B cell (primary cell): ENCODE measurements at regions not wholly inside any gene's neighbourhood (a gene's known extent, or its start where the extent isn't known, plus 50 kb on each side); places are given as distances from the start of the nearest gene placed in this dataset.

ENCODE experiments used
- ATAC-seq: fragments of 200-7000 bp; cut with Tn5 transposase; one replicate; pipeline ENCODE4 v1.10.0; 2021; ENCODE audit warnings: low read depth, mild to moderate bottlenecking, moderate number of reproducible peaks, moderate library complexity
- CTCF ChIA-PET: fragments of 350-600 bp; sonication (Branson Sonifier 250); formaldehyde crosslinking; loops from one replicate; lab custom pipeline; 2021; ENCODE audit warnings: antibody characterized with exemption, inconsistent platforms; lab: Charles Lee
- POLR2A ChIA-PET: fragments of 350-600 bp; sonication (Branson Sonifier 250); formaldehyde crosslinking; loops from one replicate; lab custom pipeline; 2021; ENCODE audit warnings: antibody characterized with exemption; lab: Charles Lee
- DNase-seq: peaks from one replicate; pipeline ENCODE4 v3.0.0; 2013
- H2AFZ ChIP-seq: 2 replicates; pipeline ENCODE4 v1.6.1; 2012; ENCODE audit warnings: mild to moderate bottlenecking, low read depth, low read length; ENCODE audit not compliant: insufficient read depth, poor library complexity, severe bottlenecking
- H3K27ac ChIP-seq, 2 donors: 1 replicate in 1 of 2; 2 replicates in 1 of 2; pipeline ENCODE4 v1.5.1; 2012 to 2013; ENCODE audit warnings: low read length in 2 of 2, mild to moderate bottlenecking in 2 of 2, moderate library complexity in 1 of 2
- H3K27me3 ChIP-seq, 4 experiments: fragments of 200-600 bp in 1 of 4; sonication (generic) in 1 of 4; replicated peaks in 1 of 4; 1 replicate in 2 of 4; 2 replicates in 2 of 4; pipeline versions ENCODE4 v1.6.1 to v1.7.0; 2013 to 2016; ENCODE audit warnings: low read length in 3 of 4, mild to moderate bottlenecking in 2 of 4, mixed read lengths in 1 of 4, moderate library complexity in 1 of 4; ENCODE audit not compliant: insufficient read depth in 4 of 4, control insufficient read depth in 3 of 4; ENCODE audit errors: control extremely low read depth in 1 of 4
- H3K36me3 ChIP-seq, 2 experiments: replicated peaks in 1 of 2; 1 replicate in 1 of 2; 2 replicates in 1 of 2; pipeline versions ENCODE4 v1.6.1 to v1.7.1; 2013; ENCODE audit warnings: low read length in 1 of 2; ENCODE audit not compliant: insufficient read depth in 2 of 2, control insufficient read depth in 1 of 2; ENCODE audit errors: control extremely low read depth in 1 of 2, extremely low read depth in 1 of 2
- H3K4me1 ChIP-seq, 2 donors: fragments of 200-600 bp in 1 of 2; sonication (generic) in 1 of 2; 1 replicate in 1 of 2; 2 replicates in 1 of 2; pipeline versions ENCODE4 v1.5.1 to v1.6.1; 2013 to 2017; ENCODE audit warnings: low read length in 2 of 2; ENCODE audit not compliant: control insufficient read depth in 2 of 2, insufficient read depth in 2 of 2
- H3K4me2 ChIP-seq: replicated peaks from 2 replicates; pipeline ENCODE3; 2012; ENCODE audit warnings: mild to moderate bottlenecking, low read depth, low read length; ENCODE audit not compliant: poor library complexity, severe bottlenecking
- H3K4me3 ChIP-seq, 5 experiments: fragments of 200-600 bp in 1 of 5; sonication (generic) in 1 of 5; 1 replicate in 3 of 5; 2 replicates in 2 of 5; pipeline versions ENCODE4 v1.5.1 to v1.7.0; 2011 to 2016; ENCODE audit warnings: low read length in 4 of 5, mild to moderate bottlenecking in 4 of 5, low read depth in 2 of 5, control low read depth in 1 of 5, moderate library complexity in 1 of 5; ENCODE audit not compliant: insufficient read depth in 1 of 5; ENCODE audit errors: control extremely low read depth in 1 of 5, extremely low read depth in 1 of 5
- H3K79me2 ChIP-seq: fragments of 200-600 bp; sonication (generic); one replicate; pipeline ENCODE4 v1.6.0; 2016; ENCODE audit warnings: low read length; ENCODE audit not compliant: control insufficient read depth, insufficient read depth
- H3K9ac ChIP-seq: fragments of 200-600 bp; sonication (generic); 2 replicates; pipeline ENCODE4 v1.6.1; 2017; ENCODE audit warnings: mild to moderate bottlenecking, low read length, moderate library complexity
- H3K9me3 ChIP-seq, 3 donors: one replicate each; pipeline versions ENCODE4 v1.6.1 to v1.7.1; 2013; ENCODE audit warnings: low read length in 2 of 3; ENCODE audit not compliant: control insufficient read depth in 2 of 3, insufficient read depth in 1 of 3; ENCODE audit errors: control extremely low read depth in 1 of 3
- H4K20me1 ChIP-seq: 2 replicates; pipeline ENCODE4 v1.6.0; 2012; ENCODE audit warnings: mild to moderate bottlenecking, low read length; ENCODE audit not compliant: insufficient read depth, control insufficient read depth, poor library complexity, severe bottlenecking
- H3K27ac Mint-ChIP-seq: one replicate; pipeline ENCODE4 v1.8.0; 2021; ENCODE audit warnings: mixed read lengths
- H3K27me3 Mint-ChIP-seq: one replicate; pipeline ENCODE4 v1.8.0; 2021; ENCODE audit warnings: mixed read lengths
- H3K4me1 Mint-ChIP-seq: one replicate; pipeline ENCODE4 v1.8.0; 2021; ENCODE audit warnings: mixed read lengths
- H3K4me3 Mint-ChIP-seq: one replicate; pipeline ENCODE4 v1.8.0; 2021; ENCODE audit warnings: mixed read lengths
- H3K9me3 Mint-ChIP-seq: one replicate; pipeline ENCODE4 v1.8.0; 2022; ENCODE audit warnings: mixed read lengths; ENCODE audit not compliant: insufficient read depth
- CTCF ChIP-seq: fragments of 200-600 bp; IDR thresholded peaks from one replicate; pipeline ENCODE4 v1.8.0; 2022; ENCODE audit warnings: antibody characterized with exemption, mild to moderate bottlenecking
- EZH2 ChIP-seq: IDR thresholded peaks from 2 replicates; pipeline ENCODE4 v1.6.1; 2012; ENCODE audit warnings: borderline replicate concordance, low read depth, mild to moderate bottlenecking, moderate library complexity, low read length; ENCODE audit not compliant: insufficient read depth, poor library complexity, severe bottlenecking
- WGBS: methylation state at CpG from one replicate; pipeline ENCODE4 v1.1.5; 2013; ENCODE audit warnings: missing lambda C conversion rate; ENCODE audit not compliant: insufficient coverage; 5-methylcytosine and 5-hydroxymethylcytosine counted together
- intact Hi-C: fragments of 100-400 bp; cut with micrococcal nuclease; formaldehyde crosslinking; loops from one replicate; pipeline ENCODE4 v1.10.0; 2022

GRCh38 chr9:103707181-103707580 is 386.9 kb upstream of the SMC2 start:
- Histone ChIP-seq H3K36me3 (no peaks in the 10 kb centered on the region), H3K4me2 (no peak overlapping the region), H3K27ac (no peak overlapping the region), H3K4me1 (no peaks in the 10 kb centered on the region), H3K9me3 (no peaks in the 10 kb centered on the region), H3K27me3 (no peaks in the 10 kb centered on the region), H3K9ac (no peak overlapping the region), H4K20me1 (no peaks in the 10 kb centered on the region), H3K79me2 (no peaks in the 10 kb centered on the region), H2AFZ (no peak overlapping the region), H3K4me3 (no peak overlapping the region)
- TF ChIP-seq EZH2 (no peak), CTCF (no peak)
- DNase-seq: no peak
- ATAC-seq: no peak
- ChIA-PET CTCF (no interaction called here), POLR2A (no interaction called here)
- H3K27me3 Mint-ChIP-seq: no peaks in the 10 kb centered on the region
- peaks cover 3% of the 10 kb centered on the region for H3K9me3 Mint-ChIP-seq
- no peak overlapping the region for H3K27ac Mint-ChIP-seq
- intact Hi-C loops: no loop called here
- no peak overlapping the region for H3K4me3 Mint-ChIP-seq
- WGBS: no CpG with 5 or more reads among the region's 2 CpGs
- H3K4me1 Mint-ChIP-seq: no peaks in the 10 kb centered on the region

GRCh38 chr9:103709366-103709765 is 384.7 kb upstream of the SMC2 start:
- Mint-ChIP-seq H3K27me3 (no peaks in the 10 kb centered on the region), H3K27ac (no peak overlapping the region), H3K4me3 (no peak overlapping the region), H3K9me3 (peaks cover 3% of the 10 kb centered on the region), H3K4me1 (no peaks in the 10 kb centered on the region)
- no peaks in the 10 kb centered on the region for H4K20me1 ChIP-seq
- no peaks in the 10 kb centered on the region for H3K79me2 ChIP-seq
- H3K9ac ChIP-seq: no peak overlapping the region
- H3K9me3 ChIP-seq: no peaks in the 10 kb centered on the region
- no peak overlapping the region for H3K27ac ChIP-seq
- no peak overlapping the region for H3K4me2 ChIP-seq
- no peak overlapping the region for H3K4me3 ChIP-seq
- no peaks in the 10 kb centered on the region for H3K36me3 ChIP-seq
- POLR2A ChIA-PET: no interaction called here
- H3K27me3 ChIP-seq: no peaks in the 10 kb centered on the region
- CTCF ChIA-PET: no interaction called here
- ATAC-seq (no peak), DNase-seq (no peak)
- H3K4me1 ChIP-seq: no peaks in the 10 kb centered on the region
- no peak overlapping the region for H2AFZ ChIP-seq
- no peak for TF ChIP-seq EZH2
- no peak for TF ChIP-seq CTCF
- intact Hi-C loops: no loop called here
